WTC11 (cell line): ENCODE measurements at regions not wholly inside any gene's neighbourhood (a gene's known extent, or its start where the extent isn't known, plus 50 kb on each side); places are given as distances from the start of the nearest gene placed in this dataset.

ENCODE experiments used
- ETV6 ChIP-seq: sonication (generic); formaldehyde crosslinking; IDR thresholded peaks from 2 replicates; pipeline ENCODE4 v1.8.1; 2022; ENCODE audit warnings: mild to moderate bottlenecking, missing genetic modification reagents
- MLX ChIP-seq: sonication (generic); formaldehyde crosslinking; IDR thresholded peaks from 2 replicates; pipeline ENCODE4 v1.8.1; 2023; ENCODE audit warnings: mild to moderate bottlenecking, missing genetic modification reagents, moderate library complexity
- TF ChIP-seq, protein P1 (sequence below): sonication (generic); formaldehyde crosslinking; IDR thresholded peaks from 2 replicates; pipeline ENCODE4 v1.8.0; 2023; ENCODE audit warnings: missing genetic modification reagents

DNA sequence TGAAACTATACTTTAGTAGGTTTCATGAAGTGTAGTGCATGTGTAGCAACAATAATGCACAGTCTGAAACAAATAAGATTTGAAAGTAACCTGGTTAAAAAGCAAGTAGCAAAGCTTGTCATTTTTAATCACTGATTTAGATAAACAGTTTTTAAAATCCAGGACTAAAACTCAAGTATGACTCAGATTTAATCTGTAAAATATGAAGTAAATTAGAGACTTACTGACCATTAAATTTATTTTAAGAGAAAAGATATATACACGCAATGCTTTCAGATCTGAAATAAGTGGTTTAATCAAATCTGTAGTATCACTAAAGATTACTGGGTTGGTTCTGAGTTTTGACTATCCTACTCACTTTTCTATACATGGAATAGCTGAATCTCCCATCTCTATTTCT lies 300.7 kb upstream of the RBMS3 start:
- TF ChIP-seq, protein P1, sequence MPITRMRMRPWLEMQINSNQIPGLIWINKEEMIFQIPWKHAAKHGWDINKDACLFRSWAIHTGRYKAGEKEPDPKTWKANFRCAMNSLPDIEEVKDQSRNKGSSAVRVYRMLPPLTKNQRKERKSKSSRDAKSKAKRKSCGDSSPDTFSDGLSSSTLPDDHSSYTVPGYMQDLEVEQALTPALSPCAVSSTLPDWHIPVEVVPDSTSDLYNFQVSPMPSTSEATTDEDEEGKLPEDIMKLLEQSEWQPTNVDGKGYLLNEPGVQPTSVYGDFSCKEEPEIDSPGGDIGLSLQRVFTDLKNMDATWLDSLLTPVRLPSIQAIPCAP (CRISPR knock-in tag), result no peak
- TF ChIP-seq ETV6 (CRISPR knock-in tag), result no peak
- no peak for TF ChIP-seq MLX (CRISPR knock-in tag)
